Fibroblast of skin of abdomen (primary cell): ENCODE measurements at regions not wholly inside any gene's neighbourhood (a gene's known extent, or its start where the extent isn't known, plus 50 kb on each side); places are given as distances from the start of the nearest gene placed in this dataset.

Experiments
- DNase-seq: peaks from one replicate; pipeline ENCODE4 v3.0.0-alpha.2; 2013

DNA sequence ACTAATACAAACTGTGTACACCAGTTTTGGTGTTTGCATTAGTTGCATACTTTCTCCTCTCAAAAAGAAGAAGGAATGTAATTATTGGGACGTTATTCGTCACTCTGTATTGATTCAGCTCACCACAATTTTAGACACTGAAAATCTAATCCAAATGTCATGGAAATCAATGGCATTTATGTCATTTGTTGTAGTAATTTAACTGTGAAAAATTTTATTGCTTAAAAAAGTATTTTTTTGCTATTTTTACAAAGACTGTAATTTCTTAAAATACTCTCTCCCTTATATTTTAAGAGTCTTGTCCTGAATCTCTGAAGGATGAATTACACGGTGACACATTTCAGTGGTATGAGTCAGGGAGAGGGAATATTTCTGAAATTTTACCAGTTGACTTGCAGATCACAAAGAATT, 2117.6 kb downstream of the PCDH9 start:
- DNase-seq = peak; percentile 75

DNA sequence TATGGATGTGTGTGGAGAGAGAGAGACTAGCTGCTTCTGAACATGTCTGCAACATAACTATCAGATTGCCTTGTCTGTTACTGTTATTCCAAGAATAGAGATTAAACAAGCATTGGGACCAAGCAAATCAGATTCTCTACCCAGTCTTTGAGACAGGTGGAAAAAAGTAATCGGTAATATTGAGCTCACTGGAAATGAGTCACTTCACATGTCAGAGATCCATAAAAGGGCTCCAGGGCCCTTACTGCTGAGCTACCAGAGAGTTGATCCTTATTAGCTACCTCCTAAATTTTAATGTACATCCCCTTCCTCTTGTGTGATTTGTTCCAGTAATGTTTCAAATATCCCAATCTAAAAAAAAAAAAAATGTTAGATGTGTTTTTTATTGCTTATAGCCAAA, 2118.0 kb downstream of the PCDH9 start:
- DNase-seq = no peak

DNA sequence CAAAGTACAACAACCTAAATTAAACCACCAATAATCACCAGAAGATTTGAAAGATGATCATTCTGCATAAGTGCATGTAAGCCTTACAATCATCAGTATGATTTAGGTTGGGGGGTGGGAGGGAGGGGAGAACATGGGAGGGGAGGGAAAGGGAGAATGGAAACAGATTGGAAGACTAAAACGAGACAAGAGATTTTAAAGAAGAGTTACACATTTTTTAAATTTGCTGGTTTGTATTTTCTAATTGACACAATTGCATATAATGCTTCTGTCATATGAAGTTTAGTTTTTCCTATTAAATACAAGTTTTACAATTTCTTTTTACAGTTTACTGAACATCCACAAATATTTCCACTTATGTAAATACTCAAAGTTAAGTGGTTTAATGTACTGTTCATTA, 2118.9 kb downstream of the PCDH9 start:
- DNase-seq = no peak

DNA sequence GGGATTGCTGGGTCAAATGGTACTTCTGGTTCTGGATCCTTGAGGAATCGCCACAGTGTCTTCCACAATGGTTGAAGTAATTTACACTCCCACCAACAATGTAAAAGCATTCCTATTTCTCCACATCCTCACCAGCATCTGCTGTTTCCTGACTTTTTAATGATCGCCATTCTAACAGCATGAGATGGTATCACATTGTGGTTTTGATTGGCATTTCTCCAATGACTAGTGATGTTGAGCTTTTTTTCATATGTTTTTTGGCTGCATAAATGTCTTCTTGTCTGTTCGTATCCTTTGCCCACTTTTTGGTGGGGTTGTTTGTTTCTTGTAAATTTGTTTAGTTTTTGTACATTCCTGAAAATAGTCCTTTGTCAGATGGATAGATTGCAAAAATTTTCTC, 2125.7 kb downstream of the PCDH9 start:
- peak; percentile 54 for DNase-seq

DNA sequence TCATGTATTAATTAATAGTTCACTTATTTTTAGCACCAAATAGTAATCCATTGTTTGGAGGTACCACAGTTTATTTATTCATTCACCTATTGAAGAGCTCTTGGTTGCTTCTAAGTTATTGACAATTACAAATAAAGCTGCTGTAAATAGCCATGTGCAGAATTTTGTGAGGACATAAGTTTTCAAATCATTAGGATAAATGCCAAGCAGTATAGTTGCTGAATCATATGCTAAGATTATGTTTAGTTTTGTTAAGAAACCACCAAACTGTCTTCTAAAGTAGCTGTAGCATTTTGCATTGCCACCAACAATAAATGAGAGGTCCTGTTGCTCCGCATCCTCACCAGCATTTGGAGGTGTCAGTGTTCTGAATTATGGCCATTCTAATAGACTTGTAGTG, 2126.8 kb downstream of the PCDH9 start:
- DNase-seq = no peak

DNA sequence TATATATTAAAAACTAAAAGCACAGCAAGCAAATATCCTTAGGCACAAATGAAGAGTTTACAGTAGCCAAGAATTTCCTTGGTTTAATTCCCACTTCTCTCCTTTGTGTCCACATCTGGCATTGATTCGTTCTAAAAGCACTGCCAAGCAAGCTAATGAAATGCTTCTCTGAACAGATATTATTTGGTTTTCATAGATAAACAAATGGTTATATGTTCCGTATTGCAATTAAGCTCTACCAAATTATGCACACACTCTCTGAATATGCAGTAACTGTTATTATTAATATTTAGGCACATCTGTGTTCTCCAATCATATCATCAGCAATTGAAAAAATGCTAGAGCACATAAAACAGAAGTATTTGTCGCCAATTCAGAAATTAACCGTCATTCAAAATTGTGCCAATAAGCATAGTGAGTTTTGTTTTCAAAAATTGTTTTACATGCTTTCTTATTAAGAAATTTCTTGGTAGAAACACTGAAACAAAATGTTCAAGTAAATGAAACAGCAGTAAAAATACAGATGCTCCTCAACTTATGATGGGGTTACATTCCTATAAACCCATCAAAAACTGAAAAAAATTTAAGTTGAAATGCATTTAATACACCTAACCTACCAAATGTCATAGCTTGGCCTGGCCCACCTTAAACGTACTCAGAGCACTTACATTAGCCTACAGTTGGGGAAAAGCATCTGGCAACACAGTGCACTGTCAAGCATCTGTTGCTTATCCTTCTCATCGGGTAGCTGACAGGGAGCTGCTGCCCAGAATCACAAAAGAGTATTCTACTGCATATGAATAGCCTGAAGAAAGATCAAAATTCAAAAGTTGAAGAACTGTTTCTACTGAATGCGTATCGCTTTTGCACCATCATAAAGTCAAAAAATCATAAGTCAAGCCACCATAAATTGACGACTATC, 2134.7 kb downstream of the PCDH9 start:
- DNase-seq = peak; percentile 28

DNA sequence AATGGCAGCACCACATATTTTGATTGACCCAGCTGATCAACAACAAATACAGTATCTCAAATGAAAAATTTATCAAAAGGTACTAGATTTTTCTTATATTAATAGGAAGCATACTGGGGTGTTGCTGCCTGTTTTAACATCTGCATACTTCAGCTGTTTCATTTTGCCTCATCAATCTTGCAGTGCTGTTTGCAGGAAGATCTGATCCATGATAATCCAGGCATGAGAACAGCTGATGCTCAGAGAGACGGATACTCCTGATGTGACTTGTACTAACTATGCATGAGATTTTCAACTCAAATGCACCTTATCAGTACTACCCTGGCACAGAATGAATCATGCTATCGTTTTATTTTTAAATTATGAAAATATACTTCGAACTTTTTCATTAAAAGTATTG, 2136.8 kb downstream of the PCDH9 start:
- no peak for DNase-seq

DNA sequence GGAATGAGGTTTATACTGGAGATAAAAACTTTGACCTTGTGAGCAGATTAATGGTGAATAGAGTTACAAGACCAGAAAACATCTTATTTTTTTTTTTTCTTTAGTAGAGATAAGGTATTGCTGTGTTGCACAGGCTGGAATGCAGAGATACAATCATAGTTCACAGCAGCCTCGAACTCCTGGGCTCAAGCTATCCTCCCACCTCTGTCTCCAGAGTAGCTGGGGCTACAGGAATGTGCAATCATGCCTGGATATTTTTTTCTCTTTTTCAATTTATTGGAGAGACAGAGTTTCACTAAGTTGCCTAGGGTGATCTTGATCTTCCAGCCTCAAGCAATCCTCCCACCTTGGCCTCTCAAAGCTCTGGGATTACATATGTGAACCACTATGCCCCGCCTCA, 2139.1 kb downstream of the PCDH9 start:
- no peak for DNase-seq

DNA sequence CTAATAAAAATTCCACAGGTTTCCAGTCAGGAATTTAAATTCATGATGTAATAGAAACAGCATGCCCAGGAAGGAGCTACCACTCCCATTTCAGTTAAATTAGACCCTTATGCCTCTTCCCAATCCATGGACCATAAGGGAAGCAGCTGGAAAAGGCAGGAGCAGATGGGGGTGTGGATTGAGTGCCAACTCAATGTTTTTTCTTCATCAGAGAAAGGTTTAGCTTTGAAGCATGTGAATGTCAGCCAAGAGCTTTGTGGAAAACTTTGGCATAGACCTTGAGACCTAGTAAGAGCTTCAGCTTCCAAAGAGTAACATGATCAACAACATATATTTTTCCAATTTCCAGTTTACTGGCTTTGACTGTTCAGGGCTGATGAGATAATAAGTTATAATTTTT, 2139.9 kb downstream of the PCDH9 start:
- DNase-seq = peak; percentile 35

DNA sequence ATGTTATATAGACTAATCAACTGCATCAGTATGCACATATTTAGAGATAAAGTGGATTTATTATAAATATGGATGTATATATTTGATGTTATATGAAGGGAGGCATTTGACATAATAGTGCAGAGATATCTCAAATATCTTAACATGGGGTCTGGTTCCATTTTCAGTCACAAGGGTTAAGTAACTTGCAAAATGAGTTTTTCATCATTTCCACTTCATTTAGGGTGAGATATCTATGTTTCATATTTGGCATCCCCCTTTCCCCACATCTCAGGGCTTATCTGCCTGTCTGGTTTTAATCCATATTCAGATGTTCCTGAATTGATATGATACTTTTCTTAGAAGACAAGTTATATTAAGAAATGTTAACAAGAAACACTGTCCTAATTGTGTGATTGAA, 2141.2 kb downstream of the PCDH9 start:
- no peak for DNase-seq

DNA sequence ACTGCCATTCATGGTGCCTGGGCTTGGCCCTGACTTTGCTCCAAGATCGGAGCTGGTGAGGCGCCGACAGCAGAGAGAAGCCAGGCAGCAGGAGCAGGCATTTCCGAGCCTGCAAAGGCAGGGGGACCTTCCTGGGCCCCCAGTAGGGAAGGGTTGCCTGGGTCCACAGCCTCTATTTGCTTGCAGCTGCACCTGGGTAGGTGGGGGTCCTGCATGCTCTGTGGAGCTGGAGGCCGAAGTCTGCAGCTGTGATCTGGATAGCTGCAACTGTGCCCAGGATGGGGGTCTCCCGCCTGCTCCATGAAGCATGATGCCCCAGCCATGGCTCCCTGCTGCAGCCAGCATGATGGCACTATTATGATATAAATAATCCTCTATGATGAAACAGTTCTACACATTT, 2144.2 kb downstream of the PCDH9 start:
- no peak for DNase-seq

DNA sequence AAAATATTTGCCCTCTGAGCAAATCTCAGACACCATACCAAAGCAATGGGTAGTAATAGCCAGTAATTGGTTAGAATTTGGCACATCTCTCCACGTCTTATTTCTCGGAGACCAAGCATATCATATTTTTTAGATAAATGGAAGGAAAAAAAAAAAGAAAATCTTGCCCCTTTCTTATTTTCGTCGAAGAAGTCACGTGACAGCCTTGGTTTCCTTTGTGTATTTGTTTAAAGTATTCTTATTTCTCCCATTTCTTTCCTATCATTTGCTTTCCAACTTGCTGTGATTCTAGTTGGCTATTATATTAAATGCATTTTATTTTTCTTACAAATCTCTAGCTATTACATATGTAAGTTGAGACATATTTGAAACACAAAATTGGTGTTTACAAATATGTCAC, 2155.9 kb downstream of the PCDH9 start:
- DNase-seq = no peak

DNA sequence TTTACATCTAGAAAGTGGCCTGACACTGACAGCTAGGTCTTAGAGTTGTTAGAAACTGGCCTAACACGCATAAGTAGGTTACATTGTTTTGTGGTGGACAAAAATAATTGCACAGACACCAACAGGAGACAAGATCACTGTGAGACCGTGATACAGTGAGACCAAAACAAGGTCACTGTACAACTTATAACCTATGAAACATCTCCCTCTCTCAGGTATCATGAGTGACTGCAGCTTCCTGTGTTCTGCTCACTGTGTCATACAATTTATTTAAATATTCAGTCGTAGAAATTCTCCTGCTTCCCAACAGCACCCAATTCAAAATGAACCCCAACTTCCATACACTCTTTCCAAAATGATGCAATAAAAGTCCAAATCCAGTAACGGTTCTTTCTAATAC, 2165.2 kb downstream of the PCDH9 start:
- DNase-seq = no peak

DNA sequence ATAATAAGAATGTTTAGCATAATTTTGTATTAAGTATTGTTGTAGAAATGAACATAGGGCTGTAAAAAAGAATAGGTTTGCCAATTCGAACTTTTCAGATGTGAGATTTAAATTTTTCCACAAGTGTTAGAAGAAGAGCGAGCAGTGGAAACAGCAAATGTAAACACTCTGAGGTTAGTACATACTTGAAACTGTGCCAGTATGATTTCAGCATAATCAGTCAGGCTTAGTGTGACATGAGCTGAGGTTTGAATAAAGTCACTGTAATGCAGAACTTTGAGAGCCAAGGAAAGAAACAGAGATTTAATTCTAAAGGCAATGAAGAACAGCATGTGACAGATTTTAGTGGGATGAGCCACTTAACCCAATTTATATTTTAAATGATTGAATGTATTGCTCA, 2166.4 kb downstream of the PCDH9 start:
- DNase-seq = peak; percentile 86

DNA sequence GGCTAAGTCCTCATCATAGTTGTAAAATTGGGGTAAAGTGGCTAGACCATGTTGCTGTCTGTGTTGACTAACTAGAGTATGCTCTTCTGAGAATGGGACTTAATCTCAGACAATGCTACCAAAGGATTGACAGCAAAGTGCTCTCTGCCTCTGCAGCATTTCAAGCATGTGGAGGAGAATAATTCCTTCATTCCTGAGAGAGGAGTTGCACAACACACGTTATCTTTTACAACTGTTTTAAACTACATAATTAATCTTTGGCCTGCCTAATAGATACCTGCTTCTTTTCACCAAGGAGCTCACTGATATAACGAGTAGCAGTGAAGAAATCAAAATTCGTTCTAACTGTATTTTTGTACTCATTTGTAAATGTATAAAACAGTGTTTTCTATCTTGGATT, 2172.2 kb downstream of the PCDH9 start:
- no peak for DNase-seq

DNA sequence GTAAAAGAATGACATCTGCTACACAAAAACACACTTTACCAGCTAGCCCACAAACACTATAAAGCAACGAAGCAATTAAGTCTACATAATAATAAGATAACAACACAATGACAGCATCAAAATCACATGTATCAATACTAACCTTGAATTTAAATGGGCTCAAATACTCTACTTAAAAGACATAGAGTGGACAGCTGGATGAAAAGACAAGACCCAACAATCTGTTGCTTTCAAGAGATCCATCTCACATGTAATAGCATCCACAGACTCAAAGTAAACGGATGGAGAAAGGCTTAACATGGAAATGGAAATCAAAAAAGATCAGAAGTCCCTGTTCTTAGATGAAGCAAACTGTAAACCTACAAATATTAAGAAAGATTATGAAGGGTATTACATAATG, 2175.9 kb downstream of the PCDH9 start:
- DNase-seq = no peak

DNA sequence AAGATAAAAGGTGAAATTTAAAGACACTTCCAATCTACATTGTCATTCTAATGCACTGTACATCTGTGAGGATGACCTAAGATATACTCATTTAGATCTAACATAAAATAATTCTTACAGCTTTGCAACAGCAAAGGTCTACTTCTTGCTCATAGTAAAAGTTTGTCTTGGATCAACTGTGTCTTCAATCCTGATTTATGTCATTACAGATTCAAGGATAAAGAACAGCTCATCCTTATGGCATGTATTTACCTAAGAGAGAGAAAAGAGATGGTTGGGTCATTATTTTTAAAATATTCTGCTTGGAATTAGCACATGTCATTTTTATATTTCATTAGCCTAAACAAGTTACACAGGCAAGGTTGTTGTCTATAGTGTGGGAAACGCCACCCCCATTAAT, 2193.1 kb downstream of the PCDH9 start:
- DNase-seq = peak; percentile 35

DNA sequence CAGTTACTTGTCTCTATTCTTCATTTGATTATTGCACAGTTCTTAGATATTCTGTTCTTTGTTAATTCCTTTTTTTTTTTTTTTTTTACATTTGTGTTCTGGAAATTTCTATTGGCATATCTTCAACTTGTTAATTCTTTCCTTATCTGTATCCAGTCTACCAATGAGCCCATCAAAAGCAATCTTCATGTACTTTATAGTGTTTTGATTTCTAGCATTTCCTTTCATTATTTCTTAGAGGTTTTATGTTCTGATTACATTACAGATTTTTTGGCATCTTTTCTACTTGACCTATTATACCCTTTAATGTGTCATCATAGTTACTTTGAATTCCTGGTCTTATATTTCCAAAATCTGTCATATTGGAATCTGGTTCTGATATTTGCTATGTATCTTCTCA, 2194.8 kb downstream of the PCDH9 start:
- DNase-seq = peak; percentile 12

DNA sequence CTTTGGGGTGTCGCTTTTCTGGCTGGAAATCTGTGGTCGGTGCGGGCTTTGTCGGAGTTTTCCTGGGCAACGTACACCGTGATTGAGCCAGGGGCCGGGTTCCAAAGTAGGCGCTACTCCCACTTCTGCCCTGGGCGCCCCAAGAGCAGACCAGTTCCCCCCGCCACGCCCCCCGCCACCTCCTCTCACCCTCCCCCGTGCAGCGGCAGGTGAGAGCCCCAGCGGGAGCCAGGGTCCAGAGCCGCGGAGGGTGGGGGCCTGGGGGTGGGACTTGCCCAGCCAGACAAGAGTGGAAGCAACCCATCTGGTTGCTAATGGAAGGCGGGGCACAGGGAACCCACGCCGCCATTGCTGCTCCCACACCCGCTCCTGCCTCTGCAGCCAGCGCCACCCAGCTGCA, 2195.9 kb downstream of the PCDH9 start:
- DNase-seq = no peak

DNA sequence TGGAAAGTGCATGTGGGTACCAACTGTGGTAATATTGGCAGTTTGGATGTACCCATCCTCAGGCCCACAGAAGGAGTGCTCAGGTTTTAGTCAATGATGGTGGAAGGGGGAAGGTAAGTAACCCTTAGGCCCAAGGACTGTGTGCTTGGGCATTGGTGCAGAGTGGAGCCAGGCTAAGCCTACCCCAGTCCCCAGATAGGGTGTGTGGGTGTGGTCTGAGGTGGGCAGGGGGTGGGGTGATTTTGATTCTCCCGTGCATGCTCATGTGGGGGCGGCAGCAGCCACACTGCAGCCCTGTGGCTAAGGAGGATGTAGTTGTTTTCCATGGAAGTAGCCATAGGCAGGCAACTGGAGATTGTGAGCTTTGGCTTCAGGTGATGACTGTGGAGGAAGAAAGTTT, 2197.3 kb downstream of the PCDH9 start:
- no peak for DNase-seq

DNA sequence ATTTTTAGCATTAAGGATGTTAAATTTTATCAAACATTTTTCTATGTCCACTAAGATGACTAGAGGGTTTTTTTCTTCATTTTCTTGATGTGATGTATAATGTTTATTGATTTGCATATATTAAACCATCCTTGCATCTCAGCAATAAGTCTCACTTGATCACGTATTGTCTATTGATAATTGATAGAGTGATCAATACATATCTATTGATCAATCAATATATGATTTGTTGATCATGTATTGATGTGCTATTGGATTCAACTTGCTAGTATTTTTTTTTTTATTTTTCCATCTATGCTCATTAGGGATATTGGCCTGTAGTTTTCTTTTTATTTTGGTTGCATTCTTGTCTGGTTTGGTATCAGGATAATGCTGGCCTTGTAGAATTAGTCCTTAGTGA, 2202.0 kb downstream of the PCDH9 start:
- DNase-seq = no peak

DNA sequence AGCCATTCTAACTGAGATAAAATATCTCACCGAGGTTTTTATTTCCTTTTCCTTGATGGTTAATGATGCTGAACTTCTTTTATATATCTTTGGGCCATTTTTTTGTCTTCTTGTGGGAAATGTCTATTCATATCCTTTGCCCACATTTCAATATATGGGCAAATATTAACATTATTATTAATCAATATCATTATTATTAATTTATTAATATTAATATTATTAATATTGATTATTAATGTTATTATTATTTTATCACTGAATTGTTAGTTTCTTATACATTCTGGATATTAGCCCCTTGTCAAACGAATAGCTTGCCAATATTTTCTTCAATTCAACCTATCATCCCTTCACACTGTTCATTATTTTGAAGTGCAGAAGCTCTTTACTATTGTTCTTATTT, 2203.6 kb downstream of the PCDH9 start:
- DNase-seq = no peak

DNA sequence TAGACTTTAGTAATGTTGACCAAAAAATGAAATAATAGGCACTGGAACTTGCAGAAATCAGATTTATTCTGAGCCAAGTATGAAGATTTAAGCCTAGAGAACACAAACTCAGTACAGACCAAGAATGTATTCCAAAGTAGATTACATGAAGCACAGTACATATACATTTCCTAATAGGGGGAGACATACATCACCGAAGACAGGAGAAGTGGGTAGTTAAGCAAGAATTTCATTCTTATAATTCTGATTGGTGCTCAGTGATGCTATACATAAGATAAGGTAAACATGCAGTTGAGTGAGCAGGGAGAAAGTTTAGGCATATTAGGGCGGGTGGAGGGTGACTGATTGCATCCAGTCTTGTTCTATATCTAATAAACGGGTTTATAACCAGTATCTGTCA, 2218.8 kb downstream of the PCDH9 start:
- peak; percentile 8 for DNase-seq

DNA sequence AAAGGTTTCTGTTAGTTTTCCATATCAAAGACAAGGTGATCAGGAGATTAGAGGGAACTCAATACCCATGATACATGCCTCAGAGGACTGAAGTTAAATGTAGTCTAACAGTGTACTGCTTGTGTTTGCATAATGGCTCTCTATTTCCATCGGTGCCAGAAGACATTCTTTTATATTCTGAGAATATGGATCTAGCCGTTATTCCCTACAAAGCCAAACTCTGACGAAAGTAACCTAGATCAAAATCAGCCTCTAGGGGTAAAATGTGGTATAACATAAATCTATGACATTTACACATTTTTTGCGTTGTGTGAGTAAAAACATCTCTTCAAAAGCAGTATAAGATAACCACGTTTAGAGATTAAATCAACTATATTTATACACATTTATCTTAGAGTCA, 2232.7 kb downstream of the PCDH9 start:
- DNase-seq = no peak
